ENCODE measurements at regions not wholly inside any gene's neighbourhood (a gene's known extent, or its start where the extent isn't known, plus 50 kb on each side); places are given as distances from the start of the nearest gene placed in this dataset.

- Mint-ChIP-seq H3K9me3 (no peaks in the 10 kb centered on the region), H3K27me3 (ENCODE audit: insufficient read depth) (no peaks in the 10 kb centered on the region), H3K36me3 (ENCODE audit: low read depth) (no peaks in the 10 kb centered on the region), H3K4me1 (peaks cover 4% of the 10 kb centered on the region), H3K27ac (no peak overlapping the region), H3K4me3 (no peak overlapping the region)
- Histone ChIP-seq H3K9ac (ENCODE audit: extremely low read depth, low read length, poor library complexity, severe bottlenecking) (no peak overlapping the region), H3K4me1 (ENCODE audit: control insufficient read depth, insufficient read depth, low read length) (no peaks in the 10 kb centered on the region), H3K36me3 (ENCODE audit: control insufficient read depth, insufficient read depth, low read length) (no peaks in the 10 kb centered on the region), H3K4me3 (ENCODE audit: low read length) (no peak overlapping the region), H3K9me3 (ENCODE audit: control insufficient read depth, low read length) (no peaks in the 10 kb centered on the region), H3K27ac (ENCODE audit: low read depth, low read length) (no peak overlapping the region), H3K27me3 (ENCODE audit: control insufficient read depth, insufficient read depth, low read length, poor library complexity, severe bottlenecking) (no peaks in the 10 kb centered on the region)
- DNase-seq, result no peak
- peak; percentile 40 for TF ChIP-seq CTCF (conservative IDR thresholded peaks at IDR 0.05)
- 98 to 100% methylated on average over 1 to 4 of the region's 4 CpGs for WGBS, 2 experiments (ENCODE audit: insufficient coverage in 1 of 2, insufficient read length in 1 of 2)
Measured at GRCh38 chr1:25062621-25063255, 132.7 kb upstream of the RUNX3 start.

- Mint-ChIP-seq H3K9me3 (no peaks in the 10 kb centered on the region), H3K4me3 (no peak overlapping the region), H3K36me3 (ENCODE audit: low read depth) (no peaks in the 10 kb centered on the region), H3K27me3 (ENCODE audit: insufficient read depth) (no peaks in the 10 kb centered on the region), H3K27ac (no peak overlapping the region), H3K4me1 (peaks cover 6% of the 10 kb centered on the region)
- Histone ChIP-seq H3K36me3 (ENCODE audit: control insufficient read depth, insufficient read depth, low read length) (no peaks in the 10 kb centered on the region), H3K4me3 (ENCODE audit: low read length) (no peak overlapping the region), H3K27ac (ENCODE audit: low read depth, low read length) (no peak overlapping the region), H3K9me3 (ENCODE audit: control insufficient read depth, low read length) (no peaks in the 10 kb centered on the region), H3K9ac (ENCODE audit: extremely low read depth, low read length, poor library complexity, severe bottlenecking) (no peak overlapping the region), H3K27me3 (ENCODE audit: control insufficient read depth, insufficient read depth, low read length, poor library complexity, severe bottlenecking) (no peaks in the 10 kb centered on the region), H3K4me1 (ENCODE audit: control insufficient read depth, insufficient read depth, low read length) (no peaks in the 10 kb centered on the region)
- DNase-seq, result no peak
- 93 to 94% methylated on average over 11 to 12 of the region's 12 CpGs for WGBS, 2 experiments (ENCODE audit: insufficient coverage in 1 of 2, insufficient read length in 1 of 2)
- TF ChIP-seq CTCF (conservative IDR thresholded peaks at IDR 0.05), result no peak
Measured at GRCh38 chr1:25061261-25061995, 131.4 kb upstream of the RUNX3 start.

GRCh38 chr1:25057188-25057587 lies 127.1 kb upstream of the RUNX3 start:
- H3K9me3 Mint-ChIP-seq, result no peaks in the 10 kb centered on the region
- H3K36me3 ChIP-seq (ENCODE audit: control insufficient read depth, insufficient read depth, low read length), result no peaks in the 10 kb centered on the region
- TF ChIP-seq CTCF (conservative IDR thresholded peaks at IDR 0.05), result no peak
- H3K27ac Mint-ChIP-seq, result no peak overlapping the region
- H3K4me3 ChIP-seq (ENCODE audit: low read length), result no peak overlapping the region
- H3K4me1 Mint-ChIP-seq, result peaks cover 13% of the 10 kb centered on the region
- no peak for DNase-seq
- no peak overlapping the region for H3K4me3 Mint-ChIP-seq
- no peaks in the 10 kb centered on the region for H3K9me3 ChIP-seq (ENCODE audit: control insufficient read depth, low read length)
- no peak overlapping the region for H3K27ac ChIP-seq (ENCODE audit: low read depth, low read length)
- no peaks in the 10 kb centered on the region for H3K4me1 ChIP-seq (ENCODE audit: control insufficient read depth, insufficient read depth, low read length)
- H3K27me3 Mint-ChIP-seq (ENCODE audit: insufficient read depth), result peaks cover 2% of the 10 kb centered on the region
- H3K9ac ChIP-seq (ENCODE audit: extremely low read depth, low read length, poor library complexity, severe bottlenecking), result no peak overlapping the region
- 91% methylated on average over 3 of the region's 3 CpGs; no CpG with 5 or more reads in 1 of the 2 experiments for WGBS, 2 experiments (ENCODE audit: insufficient coverage in 1 of 2, insufficient read length in 1 of 2)
- no peaks in the 10 kb centered on the region for H3K27me3 ChIP-seq (ENCODE audit: control insufficient read depth, insufficient read depth, low read length, poor library complexity, severe bottlenecking)
- no peaks in the 10 kb centered on the region for H3K36me3 Mint-ChIP-seq (ENCODE audit: low read depth)
